Neutrophil (primary cell): ENCODE measurements at regions not wholly inside any gene's neighbourhood (a gene's known extent, or its start where the extent isn't known, plus 50 kb on each side); places are given as distances from the start of the nearest gene placed in this dataset.

Experiments
- H3K27ac ChIP-seq: fragments of 200-600 bp; sonication (generic); 2 replicates; pipeline ENCODE4 v1.5.1; 2016; ENCODE audit warnings: mild to moderate bottlenecking, moderate library complexity
- H3K27me3 ChIP-seq: fragments of 200-600 bp; sonication (generic); 2 replicates; pipeline ENCODE4 v1.6.0; 2016; ENCODE audit warnings: mild to moderate bottlenecking
- H3K36me3 ChIP-seq: fragments of 200-600 bp; sonication (generic); 2 replicates; pipeline ENCODE4 v1.5.1; 2017
- H3K4me1 ChIP-seq, 2 experiments: fragments of 200-600 bp in 1 of 2; sonication (generic) in 1 of 2; 1 replicate in 1 of 2; 2 replicates in 1 of 2; pipeline versions ENCODE4 v1.5.1 to v1.6.1; 2013 to 2016; ENCODE audit warnings: low read depth in 1 of 2, low read length in 1 of 2, mild to moderate bottlenecking in 1 of 2, moderate library complexity in 1 of 2; ENCODE audit not compliant: control insufficient read depth in 1 of 2, insufficient read depth in 1 of 2
- H3K4me3 ChIP-seq, 2 experiments: fragments of 200-600 bp in 1 of 2; sonication (generic) in 1 of 2; 1 replicate in 1 of 2; 2 replicates in 1 of 2; pipeline ENCODE4 v1.5.1; 2013 to 2016; ENCODE audit warnings: low read depth in 1 of 2, low read length in 1 of 2, mild to moderate bottlenecking in 1 of 2, moderate library complexity in 1 of 2
- H3K9me3 ChIP-seq: fragments of 200-600 bp; sonication (generic); 2 replicates; pipeline ENCODE4 v1.5.1; 2016
- CTCF ChIP-seq: fragments of 200-600 bp; sonication (generic); IDR thresholded peaks from 2 replicates; pipeline ENCODE4 v1.5.1; 2016; ENCODE audit warnings: antibody characterized with exemption

GRCh38 chr1:193787061-193787460, 600.6 kb upstream of the B3GALT2 start:
- H3K4me1 ChIP-seq = no peaks in the 10 kb centered on the region

GRCh38 chr1:193785850-193786420, 599.5 kb upstream of the B3GALT2 start:
- no peak for TF ChIP-seq CTCF
- Histone ChIP-seq H3K4me3 (no peak overlapping the region), H3K36me3 (no peaks in the 10 kb centered on the region)

More at GRCh38 chr1:193787061-193787460, 600.6 kb upstream of the B3GALT2 start:
- no peak overlapping the region for H3K4me3 ChIP-seq
- no peaks in the 10 kb centered on the region for H3K36me3 ChIP-seq
- no peaks in the 10 kb centered on the region for H3K9me3 ChIP-seq
- TF ChIP-seq CTCF = no peak
- H3K27me3 ChIP-seq = no peaks in the 10 kb centered on the region
- H3K27ac ChIP-seq = no peak overlapping the region

DNA sequence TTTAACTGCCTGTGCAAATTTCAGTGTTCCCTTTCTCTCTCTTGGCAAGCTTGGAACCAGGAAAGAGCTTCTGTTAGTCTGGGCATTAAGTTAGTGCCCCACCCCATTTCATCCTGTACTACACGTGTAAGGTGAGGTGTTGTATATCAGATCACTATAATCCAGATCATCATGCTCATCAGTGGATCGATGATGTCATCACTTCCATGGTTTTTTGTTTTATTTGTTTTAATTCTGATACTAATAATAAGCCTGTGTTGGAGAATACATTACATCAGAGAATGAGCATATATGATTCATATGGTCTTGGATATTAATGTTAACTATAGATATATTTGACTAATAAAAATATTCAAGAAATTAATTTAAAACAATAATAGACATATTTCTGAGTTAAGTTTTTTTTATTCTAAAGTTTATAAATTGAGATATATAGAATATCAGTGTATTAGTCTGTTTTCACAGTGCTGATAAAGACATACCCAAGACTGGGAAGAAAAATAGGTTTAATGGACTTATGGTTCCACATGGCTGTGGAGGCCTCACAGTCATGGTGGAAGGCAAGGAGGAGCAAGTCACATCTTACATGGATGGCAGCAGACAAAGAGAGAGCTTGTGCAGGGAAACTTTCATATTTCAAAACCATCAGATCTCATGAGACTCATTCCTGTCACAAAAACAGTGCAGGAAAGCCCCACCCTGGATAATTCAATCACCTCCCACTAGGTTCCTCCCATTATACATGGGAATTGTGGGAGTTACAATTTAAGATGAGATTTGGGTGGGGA, 588.3 kb upstream of the B3GALT2 start:
- H3K4me3 ChIP-seq = no peak overlapping the region
- H3K27ac ChIP-seq = no peak overlapping the region
- no peak for TF ChIP-seq CTCF
- H3K9me3 ChIP-seq = no peaks in the 10 kb centered on the region
- H3K4me1 ChIP-seq = no peaks in the 10 kb centered on the region
- H3K27me3 ChIP-seq = no peaks in the 10 kb centered on the region
- no peaks in the 10 kb centered on the region for H3K36me3 ChIP-seq

More at GRCh38 chr1:193785850-193786420, 599.5 kb upstream of the B3GALT2 start:
- H3K9me3 ChIP-seq = no peaks in the 10 kb centered on the region
- H3K27me3 ChIP-seq = no peaks in the 10 kb centered on the region
- no peaks in the 10 kb centered on the region for H3K4me1 ChIP-seq
- no peak overlapping the region for H3K27ac ChIP-seq

DNA sequence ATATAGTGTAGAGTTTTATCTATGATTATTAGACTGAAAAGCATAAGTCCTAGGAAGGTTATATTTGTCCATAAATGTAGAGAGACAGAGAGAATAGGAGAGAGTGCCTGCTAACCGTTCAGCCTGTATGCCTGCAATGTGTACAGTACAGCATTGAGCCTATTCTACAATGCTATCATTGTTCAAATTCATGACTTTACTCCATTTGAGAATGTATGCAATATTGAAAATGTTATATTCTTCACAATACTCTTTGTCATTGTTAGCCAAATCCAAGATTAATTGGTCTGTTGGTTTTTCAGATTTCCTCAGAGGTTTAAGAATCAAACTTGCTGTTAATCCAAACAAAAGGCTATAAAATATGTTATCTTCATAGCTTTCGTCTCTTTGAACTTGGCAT, 585.2 kb upstream of the B3GALT2 start:
- H3K36me3 ChIP-seq = no peaks in the 10 kb centered on the region
- TF ChIP-seq CTCF = no peak
- H3K9me3 ChIP-seq = no peaks in the 10 kb centered on the region
- H3K4me1 ChIP-seq = no peaks in the 10 kb centered on the region
- H3K27me3 ChIP-seq = no peaks in the 10 kb centered on the region
- no peak overlapping the region for H3K27ac ChIP-seq
- H3K4me3 ChIP-seq = no peak overlapping the region

GRCh38 chr1:193769651-193770050, 583.2 kb upstream of the B3GALT2 start:
- no peak overlapping the region for H3K27ac ChIP-seq
- TF ChIP-seq CTCF = no peak
- H3K27me3 ChIP-seq = no peaks in the 10 kb centered on the region
- H3K36me3 ChIP-seq = no peaks in the 10 kb centered on the region
- H3K9me3 ChIP-seq = no peaks in the 10 kb centered on the region
- H3K4me1 ChIP-seq = no peaks in the 10 kb centered on the region
- H3K4me3 ChIP-seq = no peak overlapping the region
